Left lung (tissue), 4 donors: ENCODE measurements at regions not wholly inside any gene's neighbourhood (a gene's known extent, or its start where the extent isn't known, plus 50 kb on each side); places are given as distances from the start of the nearest gene placed in this dataset.
A peak's percentile ranks its signal among the peaks of the same experiment; 100 is the strongest.
"Not testable (repeated sequence)": the region's sequence is repeated elsewhere in the genome, so short reads cannot be mapped to it uniquely, and the experiment has no call there.

Source experiments
- ATAC-seq: fragments of 200-7000 bp; cut with Tn5 transposase; one replicate; pipeline ENCODE4 v1.9.1; 2020; ENCODE audit warnings: moderate library complexity
- DNase-seq, 4 donors: peaks; one replicate each; pipeline ENCODE4 v3.0.0-alpha.2; 2013 to 2020
- H3K27ac ChIP-seq, 2 donors: fragments of 200-600 bp; sonication (generic) in 1 of 2; one replicate each; pipeline versions ENCODE4 v1.5.0 to v1.8.0; 2020 to 2021
- H3K27me3 ChIP-seq, 2 donors: fragments of 200-600 bp; sonication (generic) in 1 of 2; one replicate each; pipeline versions ENCODE4 v1.5.0 to v1.8.0; 2020 to 2021
- H3K36me3 ChIP-seq, 2 donors: fragments of 200-600 bp; sonication (generic) in 1 of 2; one replicate each; pipeline versions ENCODE4 v1.5.0 to v1.8.0; 2020 to 2021
- H3K4me1 ChIP-seq, 2 donors: fragments of 200-600 bp; one replicate each; pipeline ENCODE4 v1.8.0; 2021
- H3K4me3 ChIP-seq, 2 donors: fragments of 200-600 bp; sonication (generic) in 1 of 2; one replicate each; pipeline versions ENCODE4 v1.5.0 to v1.8.0; 2020 to 2021; ENCODE audit warnings: mild to moderate bottlenecking in 1 of 2
- H3K9me3 ChIP-seq, 2 donors: fragments of 200-600 bp; sonication (generic) in 1 of 2; one replicate each; pipeline versions ENCODE4 v1.5.0 to v1.8.0; 2020 to 2021
- CTCF ChIP-seq, 2 donors: fragments of 200-600 bp; sonication (generic) in 1 of 2; IDR thresholded peaks; one replicate each; pipeline versions ENCODE4 v1.5.0 to v1.8.0; 2021; ENCODE audit warnings: antibody characterized with exemption in 2 of 2
- intact Hi-C, 2 donors: fragments of 100-400 bp; cut with DNase I; formaldehyde crosslinking; loops; one replicate each; pipeline versions ENCODE4 v1.11.2 to v1.14.2; 2022
- donor health status: DM: no; HTN: yes; CAD: no.
- donor health status: DM: no; HTN: no; CAD: no.

GRCh38 chr2:14994721-14995120, 362.2 kb downstream of the LRATD1 start:
- no peak for ATAC-seq
- TF ChIP-seq CTCF (IDR thresholded peaks at IDR 0.05), result no peak
- no peaks in the 10 kb centered on the region for H3K36me3 ChIP-seq
- no peaks in the 10 kb centered on the region for H3K9me3 ChIP-seq
- DNase-seq, result no peak
- H3K4me1 ChIP-seq, result no peaks in the 10 kb centered on the region
- H3K4me3 ChIP-seq, result no peak overlapping the region
- no peak overlapping the region for H3K27ac ChIP-seq
- no peaks in the 10 kb centered on the region for H3K27me3 ChIP-seq
- intact Hi-C loops, result no loop called here

- TF ChIP-seq CTCF (IDR thresholded peaks at IDR 0.05), result no peak
- intact Hi-C loops, result no loop called here
- no peaks in the 10 kb centered on the region for H3K9me3 ChIP-seq
- no peak overlapping the region for H3K4me3 ChIP-seq
- ATAC-seq, result no peak
- H3K27ac ChIP-seq, result no peak overlapping the region
- H3K36me3 ChIP-seq, result no peaks in the 10 kb centered on the region
- no peaks in the 10 kb centered on the region for H3K4me1 ChIP-seq
- no peak for DNase-seq
- no peaks in the 10 kb centered on the region for H3K27me3 ChIP-seq
Measured at GRCh38 chr2:14996351-14997014, 364.0 kb downstream of the LRATD1 start.

GRCh38 chr2:14998546-14998945, 366.0 kb downstream of the LRATD1 start:
- TF ChIP-seq CTCF (IDR thresholded peaks at IDR 0.05), result no peak
- DNase-seq (no peak), ATAC-seq (no peak)
- Histone ChIP-seq H3K4me1 (no peaks in the 10 kb centered on the region), H3K36me3 (no peaks in the 10 kb centered on the region), H3K4me3 (no peak overlapping the region), H3K9me3 (no peaks in the 10 kb centered on the region), H3K27ac (no peak overlapping the region), H3K27me3 (no peaks in the 10 kb centered on the region)
- intact Hi-C loops, result no loop called here

DNA sequence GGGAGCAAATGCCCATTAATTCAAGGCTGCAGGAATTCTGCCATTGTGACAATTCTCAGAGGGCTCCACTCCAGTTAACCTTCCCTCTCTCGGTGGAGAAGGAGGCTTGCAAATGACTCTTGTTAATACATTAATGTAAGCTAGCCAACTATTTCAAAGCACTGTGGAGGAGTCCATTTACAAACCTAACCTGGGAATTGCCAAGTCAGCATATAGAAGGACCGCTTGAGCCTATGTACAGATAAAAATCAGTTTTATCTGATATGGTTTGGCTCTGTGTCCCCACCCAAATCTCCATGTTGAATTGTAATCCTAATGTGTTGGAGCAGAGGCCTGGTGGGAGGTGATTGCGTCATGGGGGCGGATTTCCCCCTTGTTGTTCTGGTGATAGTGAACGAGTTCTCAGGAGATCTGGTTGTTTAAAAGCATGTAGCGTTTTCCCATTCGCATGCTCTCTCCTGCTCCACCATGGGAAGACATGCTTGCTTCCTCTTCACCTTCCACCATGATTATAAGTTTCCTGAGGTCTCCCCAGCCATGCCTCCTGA, 366.7 kb downstream of the LRATD1 start:
- intact Hi-C loops, result no loop called here
- no peak for ATAC-seq
- no peak overlapping the region for H3K4me3 ChIP-seq
- TF ChIP-seq CTCF (IDR thresholded peaks at IDR 0.05), result no peak
- H3K4me1 ChIP-seq, result no peaks in the 10 kb centered on the region
- no peak overlapping the region for H3K27ac ChIP-seq
- DNase-seq, result no peak
- H3K27me3 ChIP-seq, result no peaks in the 10 kb centered on the region
- H3K9me3 ChIP-seq, result no peaks in the 10 kb centered on the region
- no peaks in the 10 kb centered on the region for H3K36me3 ChIP-seq

DNA sequence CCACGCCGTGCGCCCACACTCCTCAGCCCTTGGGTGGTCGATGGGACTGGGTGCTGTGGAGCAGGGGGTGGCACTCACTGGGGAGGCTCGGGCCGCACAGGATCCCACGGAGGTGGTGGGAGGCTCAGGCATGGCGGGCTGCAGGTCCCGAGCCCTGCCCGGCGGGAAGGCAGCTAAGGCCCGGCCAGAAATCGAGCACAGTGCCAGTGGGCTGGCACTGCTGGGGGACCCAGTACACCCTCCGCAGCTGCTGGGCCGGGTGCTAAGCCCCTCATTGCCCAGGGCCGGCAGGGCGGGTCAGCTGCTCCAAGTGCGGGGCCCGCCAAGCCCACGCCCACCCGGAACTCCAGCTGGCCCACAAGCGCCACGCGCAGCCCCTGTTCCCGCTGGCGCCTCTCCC, 370.0 kb downstream of the LRATD1 start:
- H3K4me3 ChIP-seq, H3K36me3 ChIP-seq, H3K9me3 ChIP-seq, H3K27ac ChIP-seq, intact Hi-C loops, ATAC-seq, H3K27me3 ChIP-seq, H3K4me1 ChIP-seq: not testable (repeated sequence)
- DNase-seq, result peak in 1 of 4 donors; percentile 57

DNA sequence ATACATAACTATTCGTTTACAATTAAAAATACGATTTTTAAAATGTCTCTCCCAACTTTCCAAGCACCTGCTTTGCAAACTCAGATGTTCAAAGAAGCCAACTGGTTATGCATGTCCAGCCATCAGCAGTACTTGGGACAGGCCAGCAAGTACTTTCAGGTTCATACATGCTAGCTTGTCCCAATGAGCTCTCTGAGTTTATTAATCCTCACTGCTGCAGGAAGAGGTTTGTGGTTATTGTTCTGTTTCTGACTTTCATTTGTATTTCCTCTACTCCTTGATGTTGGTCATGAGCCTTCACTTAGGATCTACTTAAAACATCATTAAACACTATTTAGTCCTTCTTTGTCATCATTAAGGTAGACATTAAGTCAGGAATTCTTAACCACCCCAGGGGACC, 374.1 kb downstream of the LRATD1 start:
- no peak for ATAC-seq

More for the DNA sequence above, 374.1 kb downstream of the LRATD1 start:
- Histone ChIP-seq H3K9me3 (peaks cover 0 to 2% of the 10 kb centered on the region in 2 donors), H3K4me3 (no peak overlapping the region), H3K27ac (no peak overlapping the region), H3K27me3 (no peaks in the 10 kb centered on the region), H3K36me3 (no peaks in the 10 kb centered on the region), H3K4me1 (no peaks in the 10 kb centered on the region)
- intact Hi-C loops, result no loop called here
- TF ChIP-seq CTCF (IDR thresholded peaks at IDR 0.05), result no peak
- DNase-seq, result no peak
